Neural progenitor cell (in vitro differentiated cells): ENCODE measurements at regions not wholly inside any gene's neighbourhood (a gene's known extent, or its start where the extent isn't known, plus 50 kb on each side); places are given as distances from the start of the nearest gene placed in this dataset.

Experiments used
- DNase-seq: peaks from one replicate; pipeline ENCODE4 v3.0.0-alpha.2; 2016; ENCODE audit warnings: low spot score
- H2AFZ ChIP-seq: fragments of 200-600 bp; sonication (generic); replicated peaks from 2 replicates; pipeline ENCODE4 v1.6.1; 2016; ENCODE audit warnings: antibody characterized with exemption
- H3F3A ChIP-seq: fragments of 200-600 bp; sonication (generic); 2 replicates; pipeline ENCODE4 v1.6.1; 2016; ENCODE audit warnings: antibody characterized with exemption, low read depth
- H3K27ac ChIP-seq: fragments of 200-600 bp; sonication (generic); 2 replicates; pipeline ENCODE4 v1.5.1; 2016; ENCODE audit warnings: mild to moderate bottlenecking
- H3K27me3 ChIP-seq: fragments of 200-600 bp; sonication (generic); 2 replicates; pipeline ENCODE4 v1.6.1; 2016; ENCODE audit warnings: mild to moderate bottlenecking, moderate library complexity
- H3K36me3 ChIP-seq: fragments of 200-600 bp; sonication (generic); 2 replicates; pipeline ENCODE4 v1.5.1; 2016
- H3K4me1 ChIP-seq: fragments of 200-600 bp; sonication (generic); 2 replicates; pipeline ENCODE4 v1.6.1; 2016; ENCODE audit warnings: mixed run types
- H3K4me2 ChIP-seq: fragments of 200-600 bp; sonication (generic); 2 replicates; pipeline ENCODE4 v1.6.1; 2016
- H3K4me3 ChIP-seq: fragments of 200-600 bp; sonication (generic); 2 replicates; pipeline ENCODE4 v1.5.1; 2016
- H3K79me2 ChIP-seq: fragments of 200-600 bp; sonication (generic); 2 replicates; pipeline ENCODE4 v1.6.1; 2016; ENCODE audit warnings: low read depth
- H3K9ac ChIP-seq: fragments of 200-600 bp; sonication (generic); 2 replicates; pipeline ENCODE4 v1.6.1; 2016
- H3K9me3 ChIP-seq: fragments of 200-600 bp; sonication (generic); 2 replicates; pipeline ENCODE4 v1.5.1; 2016; ENCODE audit warnings: low read depth
- H4K20me1 ChIP-seq: fragments of 200-600 bp; sonication (generic); 2 replicates; pipeline ENCODE4 v1.6.1; 2016; ENCODE audit warnings: low read depth
- H3K27ac Mint-ChIP-seq: 3 replicates; pipeline ENCODE4 v1.8.0; 2021; ENCODE audit warnings: mixed read lengths
- H3K27me3 Mint-ChIP-seq: 2 replicates; pipeline ENCODE4 v1.8.0; 2022; ENCODE audit warnings: low read depth, mild to moderate bottlenecking, inconsistent platforms, moderate library complexity, mixed read lengths; ENCODE audit not compliant: insufficient read depth
- H3K36me3 Mint-ChIP-seq: 3 replicates; pipeline ENCODE4 v1.8.0; 2021; ENCODE audit warnings: mixed read lengths
- H3K4me1 Mint-ChIP-seq: 3 replicates; pipeline ENCODE4 v1.8.0; 2021; ENCODE audit warnings: mixed read lengths
- H3K4me3 Mint-ChIP-seq: 3 replicates; pipeline ENCODE4 v1.8.0; 2021; ENCODE audit warnings: mild to moderate bottlenecking, moderate library complexity, mixed read lengths
- H3K9me3 Mint-ChIP-seq: 3 replicates; pipeline ENCODE4 v1.8.0; 2020; ENCODE audit warnings: mixed read lengths
- CTCF ChIP-seq: fragments of 200-600 bp; sonication (generic); IDR thresholded peaks from 2 replicates; pipeline ENCODE4 v1.5.1; 2017; ENCODE audit warnings: antibody characterized with exemption, mild to moderate bottlenecking
- EZH2 ChIP-seq: fragments of 200-600 bp; sonication (generic); IDR thresholded peaks from 2 replicates; pipeline ENCODE4 v1.6.1; 2017; ENCODE audit warnings: antibody characterized with exemption, mild to moderate bottlenecking, moderate library complexity
- EZH2phosphoT487 ChIP-seq: fragments of 200-600 bp; sonication (generic); IDR thresholded peaks from 2 replicates; pipeline ENCODE4 v1.6.1; 2017; ENCODE audit warnings: antibody characterized with exemption

DNA sequence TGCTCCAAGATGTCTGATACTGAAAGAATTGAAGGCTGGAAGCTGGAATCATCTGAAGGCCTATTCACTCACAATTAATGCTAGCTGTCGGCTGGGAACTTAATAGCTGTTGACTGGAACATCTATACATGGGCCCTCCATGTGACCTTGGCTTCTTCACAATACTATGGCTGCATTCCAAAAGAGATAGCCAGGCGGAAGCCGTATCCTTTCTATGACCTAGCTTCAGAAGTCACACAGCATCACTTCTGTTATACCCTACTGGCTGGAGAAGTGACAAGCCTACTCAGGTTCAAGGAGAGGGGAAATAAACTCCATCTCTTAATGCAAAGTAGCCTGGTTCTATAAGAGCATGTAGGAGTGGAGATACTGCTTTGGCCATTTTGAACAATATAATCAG is 50.9 kb upstream of the SPRED1 start:
- no peak overlapping the region for H2AFZ ChIP-seq
- H3K4me3 ChIP-seq: no peak overlapping the region
- no peak overlapping the region for H3K27ac ChIP-seq
- no peak overlapping the region for H3K27ac Mint-ChIP-seq
- no peaks in the 10 kb centered on the region for H3K9me3 Mint-ChIP-seq
- peaks cover 7% of the 10 kb centered on the region for H3K4me1 Mint-ChIP-seq
- no peaks in the 10 kb centered on the region for H3F3A ChIP-seq
- DNase-seq: no peak
- no peaks in the 10 kb centered on the region for H3K27me3 ChIP-seq
- TF ChIP-seq EZH2: no peak
- TF ChIP-seq EZH2phosphoT487: no peak
- no peak for TF ChIP-seq CTCF
- peaks cover 8% of the 10 kb centered on the region for H3K4me1 ChIP-seq
- no peaks in the 10 kb centered on the region for H3K9me3 ChIP-seq
- no peaks in the 10 kb centered on the region for H4K20me1 ChIP-seq
- H3K27me3 Mint-ChIP-seq: peaks cover 2% of the 10 kb centered on the region
- peaks cover 2% of the 10 kb centered on the region for H3K36me3 Mint-ChIP-seq
- no peak overlapping the region for H3K4me2 ChIP-seq
- no peak overlapping the region for H3K9ac ChIP-seq
- H3K36me3 ChIP-seq: no peaks in the 10 kb centered on the region
- H3K4me3 Mint-ChIP-seq: no peak overlapping the region
- no peaks in the 10 kb centered on the region for H3K79me2 ChIP-seq

DNA sequence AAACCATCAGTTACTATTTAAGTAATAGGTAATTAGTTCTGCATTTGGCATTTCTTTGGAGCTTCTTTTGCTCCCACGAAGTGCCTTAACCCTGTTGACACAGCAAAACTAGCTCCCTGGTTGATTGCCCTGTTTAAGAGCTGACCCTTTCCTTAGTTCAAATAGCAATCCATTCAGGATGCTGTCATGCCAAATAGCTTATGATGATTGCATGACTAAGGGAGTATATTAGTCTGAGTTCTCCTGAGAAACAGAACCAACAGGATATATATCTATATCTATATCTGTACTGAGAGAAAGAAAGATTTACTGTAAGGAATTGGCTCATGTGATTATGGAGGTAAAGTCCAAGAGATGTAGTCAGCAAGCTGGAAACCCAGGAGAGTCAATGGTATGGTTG is 50.3 kb upstream of the SPRED1 start:
- H3K4me1 ChIP-seq: peaks cover 13% of the 10 kb centered on the region
- H3K9ac ChIP-seq: no peak overlapping the region
- no peak overlapping the region for H3K27ac ChIP-seq
- no peaks in the 10 kb centered on the region for H3K36me3 ChIP-seq
- Mint-ChIP-seq H3K27me3 (peaks cover 2% of the 10 kb centered on the region), H3K9me3 (no peaks in the 10 kb centered on the region), H3K4me1 (peaks cover 11% of the 10 kb centered on the region), H3K4me3 (no peak overlapping the region), H3K27ac (no peak overlapping the region), H3K36me3 (peaks cover 2% of the 10 kb centered on the region)
- no peak overlapping the region for H3K4me3 ChIP-seq
- no peak for DNase-seq
- no peaks in the 10 kb centered on the region for H4K20me1 ChIP-seq
- H3K9me3 ChIP-seq: no peaks in the 10 kb centered on the region
- H3K4me2 ChIP-seq: no peak overlapping the region
- TF ChIP-seq EZH2 (no peak), EZH2phosphoT487 (no peak), CTCF (no peak)
- no peaks in the 10 kb centered on the region for H3K27me3 ChIP-seq
- H3K79me2 ChIP-seq: no peaks in the 10 kb centered on the region
- no peak overlapping the region for H2AFZ ChIP-seq
- H3F3A ChIP-seq: no peaks in the 10 kb centered on the region
